IMR-90 (cell line): ENCODE measurements at regions not wholly inside any gene's neighbourhood (a gene's known extent, or its start where the extent isn't known, plus 50 kb on each side); places are given as distances from the start of the nearest gene placed in this dataset.

Source experiments
- BHLHE40 ChIP-seq: fragments of 150-350 bp; IDR thresholded peaks from 2 replicates; pipeline ENCODE4 v1.6.1; 2016; ENCODE audit warnings: mild to moderate bottlenecking, low read depth, low read length
- FOS ChIP-seq: fragments of 150-350 bp; IDR thresholded peaks from 2 replicates; pipeline ENCODE4 v1.6.1; 2016; ENCODE audit warnings: low read depth, low read length
- MAFK ChIP-seq: IDR thresholded peaks from 2 replicates; pipeline ENCODE4 v1.6.1; 2012; ENCODE audit warnings: low read depth, low read length, improper control_type of control experiment
- MXI1 ChIP-seq: IDR thresholded peaks from 2 replicates; pipeline ENCODE4 v1.6.1; 2012; ENCODE audit warnings: low read depth, mild to moderate bottlenecking, low read length, moderate library complexity, borderline replicate concordance
- POLR2A ChIP-seq: IDR thresholded peaks from 2 replicates; pipeline ENCODE4 v1.6.1; 2012; ENCODE audit warnings: mild to moderate bottlenecking, low read depth, low read length
- RAD21 ChIP-seq: IDR thresholded peaks from 2 replicates; pipeline ENCODE4 v1.6.1; 2012; ENCODE audit warnings: low read length, improper control_type of control experiment
- SMC3 ChIP-seq: fragments of 150-350 bp; IDR thresholded peaks from 2 replicates; pipeline ENCODE4 v1.6.1; 2016; ENCODE audit warnings: low read depth, mild to moderate bottlenecking, antibody characterized with exemption, low read length, moderate library complexity
- TF ChIP-seq, protein P1 (sequence below): conservative IDR thresholded peaks from 2 replicates; pipeline ENCODE4 v1.5.1; 2012; ENCODE audit warnings: mild to moderate bottlenecking, low read depth, low read length, improper control_type of control experiment
- TF ChIP-seq, protein P2 (sequence below): fragments of 150-350 bp; IDR thresholded peaks from 2 replicates; pipeline ENCODE4 v1.6.1; 2017; ENCODE audit warnings: mild to moderate bottlenecking, antibody characterized with exemption, low read length, low read depth

DNA sequence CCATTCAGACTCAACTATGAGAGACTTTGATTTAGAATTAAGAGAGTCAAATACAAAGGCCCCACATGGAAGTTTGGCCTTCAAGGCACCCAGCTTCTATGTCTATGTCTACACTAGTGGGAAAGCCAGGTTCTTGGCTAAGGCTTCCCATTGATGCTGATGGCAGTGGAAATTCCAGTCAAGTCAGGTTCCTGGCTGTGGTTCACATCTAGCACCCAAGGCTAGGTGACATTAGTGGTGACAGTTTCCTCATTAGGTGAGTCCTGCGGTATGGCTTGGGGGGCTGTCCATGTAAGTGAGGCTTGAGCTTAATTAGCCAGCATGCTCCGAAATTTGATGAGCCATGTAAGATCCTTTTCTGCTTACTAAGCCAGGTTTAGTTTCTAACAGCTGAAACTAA, 460.9 kb downstream of the RMST start:
- TF ChIP-seq, protein P1, sequence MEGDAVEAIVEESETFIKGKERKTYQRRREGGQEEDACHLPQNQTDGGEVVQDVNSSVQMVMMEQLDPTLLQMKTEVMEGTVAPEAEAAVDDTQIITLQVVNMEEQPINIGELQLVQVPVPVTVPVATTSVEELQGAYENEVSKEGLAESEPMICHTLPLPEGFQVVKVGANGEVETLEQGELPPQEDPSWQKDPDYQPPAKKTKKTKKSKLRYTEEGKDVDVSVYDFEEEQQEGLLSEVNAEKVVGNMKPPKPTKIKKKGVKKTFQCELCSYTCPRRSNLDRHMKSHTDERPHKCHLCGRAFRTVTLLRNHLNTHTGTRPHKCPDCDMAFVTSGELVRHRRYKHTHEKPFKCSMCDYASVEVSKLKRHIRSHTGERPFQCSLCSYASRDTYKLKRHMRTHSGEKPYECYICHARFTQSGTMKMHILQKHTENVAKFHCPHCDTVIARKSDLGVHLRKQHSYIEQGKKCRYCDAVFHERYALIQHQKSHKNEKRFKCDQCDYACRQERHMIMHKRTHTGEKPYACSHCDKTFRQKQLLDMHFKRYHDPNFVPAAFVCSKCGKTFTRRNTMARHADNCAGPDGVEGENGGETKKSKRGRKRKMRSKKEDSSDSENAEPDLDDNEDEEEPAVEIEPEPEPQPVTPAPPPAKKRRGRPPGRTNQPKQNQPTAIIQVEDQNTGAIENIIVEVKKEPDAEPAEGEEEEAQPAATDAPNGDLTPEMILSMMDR = no peak
- TF ChIP-seq POLR2A (no peak), SMC3 (no peak), MAFK (no peak), RAD21 (no peak), MXI1 (no peak), BHLHE40 (no peak), FOS (no peak)
- TF ChIP-seq, protein P2, sequence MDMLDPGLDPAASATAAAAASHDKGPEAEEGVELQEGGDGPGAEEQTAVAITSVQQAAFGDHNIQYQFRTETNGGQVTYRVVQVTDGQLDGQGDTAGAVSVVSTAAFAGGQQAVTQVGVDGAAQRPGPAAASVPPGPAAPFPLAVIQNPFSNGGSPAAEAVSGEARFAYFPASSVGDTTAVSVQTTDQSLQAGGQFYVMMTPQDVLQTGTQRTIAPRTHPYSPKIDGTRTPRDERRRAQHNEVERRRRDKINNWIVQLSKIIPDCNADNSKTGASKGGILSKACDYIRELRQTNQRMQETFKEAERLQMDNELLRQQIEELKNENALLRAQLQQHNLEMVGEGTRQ = no peak
